HG02870 (cell line): ENCODE measurements at regions not wholly inside any gene's neighbourhood (a gene's known extent, or its start where the extent isn't known, plus 50 kb on each side); places are given as distances from the start of the nearest gene placed in this dataset.
A peak's percentile ranks its signal among the peaks of the same experiment; 100 is the strongest.

Experiments
- ATAC-seq: cut with Tn5 transposase; IDR thresholded peaks from one replicate; pipeline ENCODE4 v1.9.1; 2021; ENCODE audit warnings: mild to moderate bottlenecking, moderate library complexity; ENCODE audit not compliant: unreplicated experiment

DNA sequence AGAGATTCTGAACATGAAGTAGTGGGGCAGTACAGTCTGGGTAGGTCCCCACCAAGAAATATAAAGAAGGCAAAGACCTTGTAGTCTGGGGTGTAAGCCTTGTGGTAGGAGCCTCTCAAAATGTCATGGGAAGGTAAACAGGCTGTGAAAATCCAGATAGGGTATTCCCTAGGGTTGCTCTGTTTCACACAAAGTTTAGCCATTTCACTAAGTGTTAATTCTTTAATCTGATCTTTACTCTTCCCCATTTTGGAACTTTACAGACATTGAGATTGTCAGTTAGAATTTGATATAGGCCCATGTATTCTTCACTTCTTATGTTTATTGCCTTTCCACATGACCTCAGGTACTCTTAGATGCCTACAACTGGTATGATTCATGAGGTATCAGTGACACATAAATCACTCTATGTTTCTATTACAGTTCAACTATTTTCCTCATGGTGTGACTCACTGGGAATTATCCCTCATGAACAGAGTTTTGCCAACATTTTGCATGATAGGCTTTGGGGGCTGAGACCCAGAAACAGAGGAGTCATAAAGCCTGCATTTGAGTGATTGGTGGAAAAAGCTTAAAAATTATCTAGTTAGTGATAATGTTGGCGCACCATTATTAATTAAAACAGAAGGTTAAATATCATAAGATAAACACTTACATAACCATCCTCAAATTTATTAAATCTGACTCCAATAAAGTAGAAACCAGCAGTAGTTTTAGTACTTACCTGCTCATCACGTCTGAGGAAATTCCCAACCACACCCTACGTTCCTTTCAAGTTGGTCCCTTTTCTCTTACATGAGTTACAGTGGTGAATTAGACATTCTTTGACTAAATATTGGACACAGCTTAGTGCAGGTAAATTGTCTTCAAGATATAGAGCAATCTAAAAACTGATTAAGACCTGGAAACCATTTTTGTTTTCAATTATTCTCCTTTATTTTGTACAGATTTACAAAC is 399.8 kb upstream of the MEF2C start:
- ATAC-seq = no peak

DNA sequence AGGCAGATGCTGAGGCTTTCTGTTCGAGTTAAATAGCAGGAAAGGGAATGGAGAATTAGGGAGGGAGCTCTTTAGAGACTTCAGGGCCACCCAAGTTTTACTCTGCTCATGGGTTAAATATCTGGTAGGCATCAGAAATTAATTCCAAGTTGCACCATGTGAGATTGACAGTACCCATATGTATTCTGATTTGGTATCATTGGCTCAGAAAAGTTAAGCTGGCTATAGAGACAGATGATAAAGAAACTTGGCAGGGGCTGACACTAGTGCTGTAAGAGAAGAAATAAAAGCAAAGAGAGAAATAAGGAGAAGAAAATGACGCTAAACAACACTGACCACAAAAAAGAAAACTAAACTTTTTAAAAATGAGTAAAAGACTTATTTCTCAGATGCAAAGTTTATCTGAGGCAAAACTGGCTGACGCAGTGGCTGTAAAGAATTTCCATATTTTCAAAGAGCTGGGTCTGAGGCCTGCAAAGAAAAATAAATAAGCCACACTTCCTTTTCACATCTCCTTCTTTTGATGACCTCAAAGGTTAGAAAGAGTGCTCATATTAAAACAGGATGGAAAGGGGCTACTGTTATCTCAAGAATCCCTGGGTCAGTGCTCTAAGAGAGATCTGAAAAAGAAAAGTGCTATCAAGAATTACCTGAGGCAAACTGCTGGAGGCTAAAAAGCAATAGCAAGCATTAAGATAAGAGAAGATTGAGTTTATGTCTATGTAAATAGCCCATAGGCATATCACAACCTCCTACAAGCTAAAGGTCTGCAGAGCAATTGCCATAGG is 399.0 kb upstream of the MEF2C start:
- no peak for ATAC-seq

DNA sequence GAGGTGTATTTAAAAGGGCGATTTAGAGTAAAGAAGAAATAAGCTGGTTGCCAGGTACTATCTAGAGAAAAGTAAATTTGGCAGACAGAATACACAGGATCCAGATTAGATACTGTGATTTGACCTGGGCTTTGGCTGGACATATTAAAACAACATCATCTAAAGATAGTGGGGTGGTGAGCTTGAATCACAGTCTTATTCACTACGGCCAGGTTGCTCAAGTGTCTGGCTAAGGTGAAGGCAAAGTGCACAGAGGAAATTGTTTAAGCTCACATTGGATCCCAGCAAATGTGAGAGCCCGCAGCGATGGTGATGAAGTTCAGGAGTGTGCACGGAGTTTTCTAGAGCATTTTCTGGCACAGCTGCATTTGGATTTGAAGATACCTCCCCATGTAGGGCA is 398.2 kb upstream of the MEF2C start:
- no peak for ATAC-seq

DNA sequence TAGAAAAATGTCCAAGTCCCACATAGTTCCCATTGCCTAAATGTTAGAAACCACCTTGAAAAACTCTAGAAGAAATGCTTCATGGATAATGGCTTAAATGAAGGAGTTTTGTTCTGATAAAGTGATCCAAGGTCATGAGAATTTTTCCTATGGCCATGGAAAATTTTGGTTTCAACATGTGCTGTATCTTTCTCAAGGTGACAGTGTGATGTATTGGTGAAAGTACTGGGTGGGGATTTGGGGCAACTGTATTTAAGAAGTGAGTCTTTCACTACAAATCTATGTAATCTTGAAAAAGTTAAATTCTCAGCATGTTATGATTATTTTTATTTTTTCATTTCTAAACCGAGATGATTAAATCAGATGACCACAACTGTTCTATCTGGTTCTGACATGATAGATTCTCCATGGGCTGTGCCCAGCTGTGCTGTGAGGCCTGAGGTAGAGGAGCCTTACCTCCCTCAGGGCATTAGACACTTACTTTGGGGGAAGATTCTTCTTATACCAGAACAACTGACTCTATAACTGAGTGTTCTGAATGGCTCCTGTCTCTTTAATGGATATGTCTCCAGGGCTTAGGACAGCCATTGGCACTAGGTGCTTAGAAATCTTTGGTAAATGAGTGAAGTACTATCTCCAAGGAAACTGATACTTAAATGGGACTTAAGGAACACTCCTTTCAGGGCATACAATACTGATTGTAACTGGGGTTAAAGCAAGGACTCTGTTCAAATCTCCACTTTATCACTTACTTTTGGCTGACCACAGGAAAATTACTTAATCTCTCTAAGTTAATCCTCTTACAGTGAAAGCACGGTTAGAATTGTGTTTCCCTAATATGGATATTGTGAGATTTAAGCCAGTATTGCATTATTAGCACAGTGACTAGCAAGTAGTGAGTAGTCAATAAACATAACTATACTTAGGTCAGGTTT is 397.4 kb upstream of the MEF2C start:
- ATAC-seq = peak; percentile 37

DNA sequence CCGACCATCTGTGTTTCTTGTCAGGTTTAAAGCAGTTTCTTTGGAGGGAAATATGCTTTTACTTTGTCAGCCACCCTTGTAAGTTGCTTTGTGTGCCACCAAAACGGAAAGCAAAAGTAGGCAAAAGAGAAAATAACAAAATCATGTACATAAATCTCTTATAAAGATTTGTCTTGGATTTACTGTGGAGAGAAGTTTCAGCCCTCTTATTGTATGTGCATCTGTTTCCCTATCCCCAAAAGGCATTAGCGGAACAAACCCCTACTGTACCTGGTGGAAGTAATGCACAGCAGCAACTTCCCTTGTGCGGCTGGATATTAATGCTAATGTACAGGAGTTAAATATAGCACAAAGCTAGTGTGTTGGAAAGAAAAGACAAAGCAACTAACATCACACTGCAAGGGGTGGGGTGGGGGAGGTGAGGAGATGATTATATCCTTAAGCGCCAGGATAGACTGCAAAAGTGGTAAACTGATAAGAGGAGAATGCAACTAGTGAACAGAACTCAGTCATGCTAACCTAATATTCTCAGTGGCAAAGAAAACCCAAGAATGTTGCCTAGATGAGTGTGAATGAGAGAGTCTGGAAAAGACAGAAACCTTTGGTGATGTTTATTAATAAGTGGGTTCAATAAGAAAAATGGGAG is 396.5 kb upstream of the MEF2C start:
- no peak for ATAC-seq

DNA sequence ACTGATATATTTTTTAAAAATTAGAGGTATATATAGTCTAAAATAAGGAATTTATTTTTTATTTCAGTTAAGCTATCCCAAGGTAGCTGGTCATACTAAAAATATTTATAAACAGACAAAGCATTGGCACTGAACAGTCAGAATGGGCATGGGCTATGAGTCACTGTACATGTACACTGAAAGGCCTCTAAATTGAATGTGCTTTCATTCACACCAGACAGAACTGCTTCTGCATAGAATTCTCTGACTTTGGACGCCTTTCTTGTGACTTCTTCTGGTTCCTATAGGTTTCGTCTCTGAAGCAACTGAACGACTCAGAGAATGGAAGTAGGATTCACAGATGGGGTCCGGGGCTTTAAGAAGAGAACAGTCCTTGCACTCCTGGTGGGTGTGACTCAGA is 394.8 kb upstream of the MEF2C start:
- no peak for ATAC-seq

DNA sequence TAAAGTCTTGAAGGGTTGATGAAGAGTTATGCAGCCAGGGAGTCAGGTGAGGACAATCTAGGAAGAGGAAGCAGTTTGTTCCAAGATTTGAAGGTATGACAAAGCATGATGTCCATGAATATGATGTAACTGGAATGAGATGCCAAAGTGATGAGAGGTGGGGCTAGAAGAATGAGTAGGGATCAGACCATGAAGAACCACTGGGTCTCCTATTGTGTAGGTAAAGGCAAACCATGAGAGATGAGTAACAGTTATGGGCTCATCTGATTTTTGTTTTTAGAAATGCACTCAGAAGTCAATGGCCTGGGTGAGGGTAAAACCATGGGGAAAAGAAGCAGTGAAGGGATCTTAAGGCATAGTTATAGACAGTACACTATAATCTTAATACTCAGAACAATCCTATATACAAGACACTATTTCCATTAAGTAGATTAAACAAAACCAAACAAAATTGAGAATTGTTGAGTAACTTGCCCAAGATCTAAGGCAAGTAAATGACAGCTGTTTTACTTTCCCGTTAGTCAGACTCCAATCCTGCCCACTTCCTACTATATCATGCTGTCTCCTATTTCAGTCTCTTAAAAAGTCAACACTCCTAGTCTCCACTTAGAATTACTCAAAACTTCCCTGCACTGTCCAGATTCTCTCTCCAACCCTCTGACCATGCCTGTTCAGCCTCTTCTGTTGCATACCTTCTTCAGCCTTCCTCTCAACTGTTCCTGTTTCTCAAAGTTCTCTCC is 393.8 kb upstream of the MEF2C start:
- no peak for ATAC-seq

DNA sequence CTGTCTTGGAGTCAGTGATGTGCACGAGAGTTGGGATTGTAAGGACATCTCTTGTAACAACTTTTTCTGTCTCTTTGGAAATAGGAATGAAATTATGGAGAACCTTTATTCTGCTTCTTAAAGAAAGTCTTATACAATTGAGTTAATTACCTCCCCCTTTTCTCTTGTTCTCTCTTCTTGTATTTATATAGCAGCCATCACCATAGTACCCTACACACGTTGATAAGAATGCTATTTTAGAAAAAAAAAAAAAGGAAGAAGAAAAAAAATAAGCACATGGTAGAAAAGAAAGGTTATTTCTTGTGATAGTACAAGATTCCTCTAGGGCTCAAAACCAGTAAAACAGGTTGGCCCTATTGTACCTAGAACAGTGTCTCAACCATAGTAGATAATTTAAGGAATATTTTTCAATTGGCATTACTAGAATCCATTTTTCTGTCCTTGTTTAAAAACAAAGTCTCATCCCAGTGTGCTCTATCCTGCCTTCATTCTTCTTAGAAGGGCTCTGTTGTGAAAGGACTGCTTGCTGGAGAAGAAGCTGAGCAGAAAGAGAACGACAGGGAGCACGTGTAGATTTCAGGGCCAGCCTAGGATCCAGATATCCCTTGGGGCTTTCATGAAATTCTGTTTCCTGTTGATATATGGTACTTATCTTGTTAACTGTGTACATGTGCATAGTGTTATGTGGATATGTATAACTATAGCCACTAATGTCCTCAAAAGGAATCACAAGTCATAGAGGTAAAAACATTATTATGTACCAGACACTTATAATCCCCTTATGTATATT is 392.3 kb upstream of the MEF2C start:
- ATAC-seq = no peak

DNA sequence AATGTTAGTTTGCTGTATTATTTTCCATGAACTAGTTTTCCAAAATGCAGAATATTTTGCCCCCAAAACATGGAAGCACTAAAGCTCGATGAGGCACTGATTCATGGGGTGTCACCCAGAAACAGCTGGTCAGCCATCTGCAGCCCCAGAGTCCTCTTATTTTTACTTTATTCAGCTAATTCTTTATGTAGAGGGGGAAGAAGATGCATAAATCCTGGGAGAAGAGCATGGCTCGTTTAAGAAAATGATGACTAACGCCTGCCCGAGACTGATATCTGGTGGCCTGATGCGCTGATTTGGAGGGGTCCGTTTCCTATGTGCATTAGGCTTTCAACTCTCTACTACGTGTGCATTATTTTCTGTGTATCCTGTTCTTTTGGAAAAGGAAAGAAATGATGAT is 390.3 kb upstream of the MEF2C start:
- ATAC-seq = no peak

DNA sequence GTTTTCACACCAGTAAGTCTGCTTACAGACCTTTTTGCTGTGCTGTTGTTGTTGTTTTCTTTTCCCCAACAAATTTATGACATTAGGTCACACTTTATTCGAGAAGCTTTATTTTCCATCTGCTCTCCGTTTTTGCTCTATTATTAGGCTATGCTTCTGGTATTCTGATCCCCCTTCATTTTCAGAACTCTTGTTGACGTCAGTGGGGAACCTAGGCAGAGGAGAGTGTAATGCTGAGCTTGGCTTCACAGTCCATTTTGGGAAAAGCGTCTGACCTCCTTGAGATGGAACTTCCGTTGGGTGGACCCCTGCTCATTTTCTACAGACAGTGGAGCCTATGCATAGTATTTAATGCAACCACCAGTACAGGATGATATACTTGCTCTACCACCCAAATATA is 387.9 kb upstream of the MEF2C start:
- no peak for ATAC-seq

DNA sequence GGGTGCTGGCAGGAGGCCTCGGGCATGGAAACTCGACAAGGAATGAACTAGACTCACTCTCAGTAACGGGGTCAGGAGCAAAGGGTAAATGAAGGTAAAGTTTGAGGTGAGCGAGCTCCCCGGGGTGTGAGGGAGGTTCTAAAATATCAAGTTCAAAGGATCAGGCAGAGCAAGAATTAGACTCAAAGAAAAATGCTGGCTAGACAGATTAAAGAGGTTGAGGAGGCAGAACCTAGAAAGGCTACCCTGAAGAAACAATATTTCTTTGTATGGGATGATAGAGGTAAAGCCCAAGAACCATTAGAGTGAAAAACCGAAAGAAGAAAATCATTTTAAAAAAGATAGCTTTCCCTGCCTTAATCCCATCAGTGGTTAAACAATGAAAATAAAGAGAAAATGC is 386.7 kb upstream of the MEF2C start:
- ATAC-seq = no peak

DNA sequence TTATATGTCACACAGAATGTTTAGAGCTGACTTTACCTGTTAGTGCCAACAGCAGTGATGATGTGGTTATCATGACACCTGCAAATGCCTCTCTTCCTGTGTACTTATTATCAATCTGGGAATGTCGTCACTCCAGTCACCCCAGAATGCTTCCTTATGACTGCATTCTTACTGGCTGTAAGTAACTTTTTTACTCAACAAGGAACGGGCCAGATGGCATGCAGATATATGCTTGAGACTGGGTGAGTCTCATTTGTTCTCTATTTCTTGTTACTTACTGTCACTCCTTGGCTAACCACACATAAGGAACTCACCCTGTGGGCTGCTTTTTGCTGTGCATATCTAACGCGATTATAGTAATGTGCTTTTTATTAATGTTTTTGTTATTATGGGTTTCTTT is 385.5 kb upstream of the MEF2C start:
- ATAC-seq = no peak

DNA sequence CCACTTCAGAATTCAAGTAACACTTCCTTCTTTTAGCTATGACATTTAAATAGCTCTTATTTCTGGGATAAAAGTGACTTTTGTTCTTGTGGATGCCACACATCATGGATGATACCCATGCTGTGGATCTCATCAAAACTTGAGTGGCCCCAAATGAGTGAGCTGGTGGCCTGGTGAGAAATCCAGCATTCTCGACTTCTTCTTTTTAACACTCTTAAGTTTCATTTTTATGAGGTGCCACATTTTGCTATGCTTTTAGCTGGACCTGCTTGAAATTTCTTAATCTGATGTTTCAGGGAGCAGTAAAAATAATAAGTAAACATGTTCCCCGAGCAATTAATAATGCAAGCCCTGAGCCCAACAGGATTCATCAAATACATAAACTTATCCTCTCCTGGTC is 384.8 kb upstream of the MEF2C start:
- ATAC-seq = no peak

DNA sequence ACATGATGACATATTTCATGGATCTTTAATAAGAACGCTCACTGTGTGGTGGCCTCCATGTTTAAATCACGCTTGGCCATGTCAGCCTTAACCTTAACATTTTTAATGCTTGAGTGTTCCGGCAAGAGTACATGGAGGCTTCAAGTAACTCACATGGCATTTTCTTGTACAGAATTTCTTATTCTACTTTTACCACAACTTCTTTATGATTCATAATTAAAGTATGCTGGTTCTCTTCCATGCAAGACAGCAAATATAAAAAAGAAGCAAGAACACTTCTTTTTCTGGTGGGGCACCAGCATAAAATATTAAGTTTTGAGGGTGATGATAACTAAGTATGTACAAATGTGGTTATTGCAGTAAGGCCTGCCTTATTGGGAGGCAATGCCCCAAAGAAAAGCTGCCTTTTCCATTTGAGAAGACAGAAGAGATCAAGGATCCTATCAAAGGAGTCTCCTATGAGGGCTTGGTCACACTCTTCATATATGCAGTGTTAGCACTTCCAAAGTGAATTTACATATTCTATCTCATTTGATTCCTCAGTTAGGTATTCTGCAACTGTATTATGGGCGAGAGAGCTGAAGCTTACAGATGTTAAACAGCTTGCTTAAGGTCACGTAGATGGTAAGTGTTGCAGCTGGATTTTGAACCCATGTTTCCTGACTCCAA is 382.7 kb upstream of the MEF2C start:
- no peak for ATAC-seq

DNA sequence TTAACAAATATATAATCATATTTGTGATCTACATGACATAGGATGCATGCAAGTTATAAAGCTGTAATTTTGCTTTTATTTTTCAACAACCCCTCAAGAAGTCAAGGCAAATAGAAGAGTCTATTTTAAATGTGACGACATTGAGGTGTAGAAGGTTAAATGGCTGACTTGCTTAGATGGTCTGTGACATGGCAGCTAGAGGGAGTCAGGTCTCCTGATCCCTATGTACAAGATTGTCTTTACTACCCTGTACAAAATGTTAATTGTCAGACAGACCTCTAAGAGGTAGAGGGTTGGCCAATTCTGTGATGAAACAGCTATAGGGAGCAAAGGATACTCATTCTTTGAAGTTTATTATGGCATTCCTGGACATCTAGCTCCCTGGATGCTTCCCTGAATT is 380.9 kb upstream of the MEF2C start:
- ATAC-seq = no peak

DNA sequence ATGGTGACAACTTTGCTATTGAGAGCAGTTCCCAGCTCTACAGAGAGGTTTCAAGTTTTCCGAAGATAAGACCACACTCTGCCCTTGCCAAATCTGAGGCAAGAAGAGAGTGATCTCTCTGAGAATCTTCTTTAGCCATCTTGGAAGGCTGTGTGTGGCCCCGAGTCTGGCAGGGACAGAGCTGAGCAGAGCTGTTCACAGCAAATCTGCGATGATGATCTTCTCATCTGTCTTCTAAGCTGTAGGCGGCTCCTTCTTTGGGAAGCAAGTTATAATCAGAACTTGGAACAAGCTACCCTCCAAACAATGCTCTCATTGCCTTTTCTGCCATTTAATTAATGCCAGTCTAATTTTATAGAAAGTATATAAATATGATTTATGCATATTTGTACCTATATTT is 379.0 kb upstream of the MEF2C start:
- no peak for ATAC-seq

DNA sequence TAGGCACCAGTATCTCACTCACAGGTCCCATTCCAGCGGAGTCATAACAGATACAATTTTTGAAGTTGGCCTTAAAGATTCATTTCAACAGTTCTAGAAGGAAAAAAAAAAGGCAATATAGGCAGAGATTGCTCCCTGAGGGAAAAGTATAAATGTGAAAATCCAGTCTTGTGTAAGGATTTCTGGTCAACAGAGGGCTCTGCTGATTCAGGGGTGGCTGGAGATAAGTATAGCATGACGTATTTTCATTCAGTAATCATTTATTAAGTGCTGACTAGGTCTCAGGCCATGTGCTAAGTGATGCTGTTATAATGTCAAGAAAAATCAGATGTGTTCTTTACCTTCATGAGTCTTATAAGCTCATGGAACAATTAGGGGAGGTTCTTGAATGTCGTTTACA is 377.3 kb upstream of the MEF2C start:
- no peak for ATAC-seq

DNA sequence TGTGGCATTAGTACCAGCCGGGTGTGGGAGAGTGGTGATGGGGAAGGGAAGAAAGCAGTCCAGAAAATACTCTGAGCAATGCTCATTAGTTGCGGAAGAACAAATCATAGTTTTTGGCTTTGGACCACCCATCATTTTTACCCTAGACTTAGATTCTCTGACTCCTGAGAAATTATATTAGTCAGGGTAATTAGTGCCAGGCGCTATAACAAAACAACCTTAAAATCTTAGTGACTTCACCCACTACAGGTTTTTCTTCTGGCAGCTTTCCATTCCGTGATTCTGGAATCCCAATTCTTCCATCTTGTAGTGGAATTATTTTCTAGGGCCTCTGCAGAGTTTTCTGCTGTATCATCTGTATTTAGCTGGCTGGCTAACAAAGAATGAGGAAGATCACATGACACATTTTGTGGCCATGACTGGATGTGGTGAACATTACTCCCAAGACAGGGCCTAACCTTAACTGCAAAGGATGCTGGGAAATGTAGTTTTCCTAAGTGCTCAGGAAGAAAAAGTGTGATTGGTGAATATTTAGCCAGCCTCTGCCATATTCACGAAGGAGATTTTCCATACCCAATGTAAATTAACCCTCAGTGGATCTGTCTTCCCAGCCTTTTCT is 373.0 kb upstream of the MEF2C start:
- ATAC-seq = no peak
